Neuronal stem cell (in vitro differentiated cells): ENCODE measurements at regions not wholly inside any gene's neighbourhood (a gene's known extent, or its start where the extent isn't known, plus 50 kb on each side); places are given as distances from the start of the nearest gene placed in this dataset.

ENCODE experiments used
- DNase-seq: peaks from one replicate; pipeline ENCODE4 v3.0.0-alpha.2; 2013; ENCODE audit warnings: low spot score
- H2AFZ ChIP-seq: one replicate; pipeline ENCODE4 v1.6.1; 2013; ENCODE audit warnings: mild to moderate bottlenecking, low read length, inconsistent platforms
- H2AK5ac ChIP-seq: 2 replicates; pipeline ENCODE4 v1.6.1; 2013; ENCODE audit warnings: low read depth, mild to moderate bottlenecking, inconsistent platforms, low read length, moderate library complexity, mixed read lengths
- H2BK120ac ChIP-seq: 2 replicates; pipeline ENCODE4 v1.6.1; 2013; ENCODE audit warnings: low read depth, mild to moderate bottlenecking, inconsistent platforms, low read length, moderate library complexity, mixed read lengths
- H2BK12ac ChIP-seq: one replicate; pipeline ENCODE4 v1.6.1; 2013; ENCODE audit warnings: low read length, inconsistent platforms
- H2BK15ac ChIP-seq: 2 replicates; pipeline ENCODE4 v1.6.1; 2013; ENCODE audit warnings: mild to moderate bottlenecking, low read length, inconsistent platforms, mixed read lengths
- H2BK5ac ChIP-seq: one replicate; pipeline ENCODE4 v1.6.1; 2013; ENCODE audit warnings: inconsistent platforms, mild to moderate bottlenecking, low read length, moderate library complexity
- H3K14ac ChIP-seq: one replicate; pipeline ENCODE4 v1.6.1; 2013; ENCODE audit warnings: low read length, inconsistent platforms
- H3K18ac ChIP-seq: 2 replicates; pipeline ENCODE4 v1.6.1; 2013; ENCODE audit warnings: low read length, inconsistent platforms
- H3K23ac ChIP-seq: 2 replicates; pipeline ENCODE4 v1.6.1; 2013; ENCODE audit warnings: low read depth, mild to moderate bottlenecking, mixed read lengths, low read length, inconsistent platforms; ENCODE audit not compliant: poor library complexity
- H3K27ac ChIP-seq: replicated peaks from 3 replicates; pipeline ENCODE4 v1.5.1; 2013; ENCODE audit warnings: low read length, inconsistent platforms
- H3K27me3 ChIP-seq, 3 experiments: 2 replicates each; pipeline ENCODE4 v1.6.1; 2013; ENCODE audit warnings: low read length in 3 of 3, mild to moderate bottlenecking in 2 of 3, inconsistent platforms in 1 of 3, low read depth in 1 of 3, mixed read lengths in 1 of 3, moderate library complexity in 1 of 3; ENCODE audit not compliant: control insufficient read depth in 3 of 3, insufficient read depth in 3 of 3
- H3K36me3 ChIP-seq, 2 donors: replicated peaks in 1 of 2; 2 replicates each; pipeline ENCODE4 v1.6.1; 2013; ENCODE audit warnings: low read length in 2 of 2; ENCODE audit not compliant: control insufficient read depth in 2 of 2, insufficient read depth in 2 of 2
- H3K4ac ChIP-seq: 2 replicates; pipeline ENCODE4 v1.6.1; 2013; ENCODE audit warnings: inconsistent platforms, mild to moderate bottlenecking, low read length, moderate library complexity
- H3K4me1 ChIP-seq, 2 donors: 1 replicate in 1 of 2; 2 replicates in 1 of 2; pipeline ENCODE4 v1.6.1; 2013; ENCODE audit warnings: low read length in 2 of 2, low read depth in 1 of 2; ENCODE audit not compliant: control insufficient read depth in 2 of 2, insufficient read depth in 1 of 2
- H3K4me2 ChIP-seq: one replicate; pipeline ENCODE4 v1.6.1; 2013; ENCODE audit warnings: mild to moderate bottlenecking, low read length, inconsistent platforms; ENCODE audit not compliant: insufficient read depth, poor library complexity, severe bottlenecking
- H3K4me3 ChIP-seq, 2 donors: 2 replicates each; pipeline ENCODE4 v1.5.1; 2013; ENCODE audit warnings: low read length in 2 of 2, mild to moderate bottlenecking in 2 of 2, inconsistent platforms in 1 of 2, moderate library complexity in 1 of 2
- H3K79me1 ChIP-seq: one replicate; pipeline ENCODE4 v1.6.1; 2013; ENCODE audit warnings: low read depth, mild to moderate bottlenecking, inconsistent platforms, low read length, moderate library complexity
- H3K9ac ChIP-seq: one replicate; pipeline ENCODE4 v1.6.1; 2013; ENCODE audit warnings: mild to moderate bottlenecking, low read depth, low read length, inconsistent platforms; ENCODE audit not compliant: poor library complexity
- H3K9me3 ChIP-seq, 2 donors: replicated peaks in 1 of 2; 2 replicates each; pipeline versions ENCODE3 to v1.6.1; 2013; ENCODE audit warnings: low read length in 2 of 2, mild to moderate bottlenecking in 2 of 2, inconsistent platforms in 1 of 2, low read depth in 1 of 2, mixed read lengths in 1 of 2, moderate library complexity in 1 of 2; ENCODE audit not compliant: control insufficient read depth in 2 of 2, insufficient read depth in 1 of 2
- H4K8ac ChIP-seq: one replicate; pipeline ENCODE4 v1.6.1; 2013; ENCODE audit warnings: low read depth, mild to moderate bottlenecking, inconsistent platforms, low read length, moderate library complexity
- H4K91ac ChIP-seq: one replicate; pipeline ENCODE4 v1.6.1; 2013; ENCODE audit warnings: low read length, low read depth, mild to moderate bottlenecking, inconsistent platforms; ENCODE audit not compliant: poor library complexity
- WGBS, 2 donors: extraction: QIAGEN DNeasy Blood & Tissue Kit; methylation state at CpG; one replicate each; pipeline ENCODE4 v1.1.7; 2013; ENCODE audit warnings: missing lambda C conversion rate in 2 of 2, mixed read lengths in 1 of 2; ENCODE audit not compliant: insufficient read length in 2 of 2, insufficient replicate concordance in 1 of 2; ENCODE audit errors: extremely low coverage in 2 of 2; 5-methylcytosine and 5-hydroxymethylcytosine counted together

- Histone ChIP-seq H3K79me1 (no peaks in the 10 kb centered on the region), H3K36me3 (no peaks in the 10 kb centered on the region), H3K27me3 (peaks cover 0 to 24% (median 0%) of the 10 kb centered on the region in 3 experiments), H3K14ac (no peak overlapping the region), H3K4me1 (peaks cover 2 to 6% of the 10 kb centered on the region in 2 donors), H2BK120ac (no peak overlapping the region), H3K9ac (no peak overlapping the region), H3K27ac (no peak overlapping the region), H3K18ac (no peak overlapping the region), H2AK5ac (no peak overlapping the region), H3K9me3 (no peaks in the 10 kb centered on the region), H2BK15ac (no peak overlapping the region), H4K8ac (no peak overlapping the region), H2BK12ac (no peak overlapping the region), H3K4me2 (no peak overlapping the region), H4K91ac (no peak overlapping the region), H2BK5ac (no peak overlapping the region), H3K23ac (no peak overlapping the region), H3K4ac (no peak overlapping the region), H3K4me3 (no peak overlapping the region), H2AFZ (peak overlapping the region; percentile 12)
- WGBS, 2 donors, result no CpG with 5 or more reads among the region's 4 CpGs
- no peak for DNase-seq
These were observed 231.7 kb downstream of the VAPA start for GRCh38 chr18:10145546-10145945.

DNA sequence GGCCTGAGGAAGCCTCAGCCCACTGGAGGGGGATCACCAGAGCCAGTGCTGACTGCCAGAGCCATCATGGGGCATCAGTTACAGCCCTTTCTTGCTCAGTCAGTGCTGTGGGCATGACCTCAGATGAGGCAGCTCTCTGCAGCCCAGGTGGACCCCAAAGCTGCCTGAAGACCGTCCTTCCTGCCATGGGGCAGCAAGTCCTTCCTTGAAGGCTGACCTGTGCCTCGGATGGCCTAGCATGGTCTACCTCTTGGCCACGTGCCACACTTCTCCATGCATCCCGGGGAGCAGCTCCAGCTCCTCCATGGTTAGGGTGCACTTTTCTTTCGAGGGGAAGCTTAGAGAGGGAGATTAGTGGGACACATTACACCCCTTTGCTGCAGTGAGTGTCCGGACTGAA lies 233.4 kb downstream of the VAPA start:
- DNase-seq, result no peak

GRCh38 chr18:10147752-10148151 lies 233.9 kb downstream of the VAPA start:
- Histone ChIP-seq H3K4ac (no peak overlapping the region), H3K4me2 (no peak overlapping the region), H2BK120ac (no peak overlapping the region), H2BK5ac (no peak overlapping the region), H3K18ac (no peak overlapping the region), H3K27me3 (peaks cover 0 to 24% (median 0%) of the 10 kb centered on the region in 3 experiments), H2AK5ac (no peak overlapping the region), H4K8ac (no peak overlapping the region), H3K27ac (no peak overlapping the region), H3K4me3 (no peak overlapping the region), H2AFZ (no peak overlapping the region), H3K14ac (peak overlapping the region; percentile 14), H3K9me3 (no peaks in the 10 kb centered on the region), H3K79me1 (no peaks in the 10 kb centered on the region), H3K36me3 (no peaks in the 10 kb centered on the region), H3K9ac (no peak overlapping the region), H4K91ac (no peak overlapping the region), H3K23ac (no peak overlapping the region), H2BK12ac (no peak overlapping the region), H2BK15ac (no peak overlapping the region), H3K4me1 (peaks cover 0 to 2% of the 10 kb centered on the region in 2 donors)
- no CpG with 5 or more reads among the region's 7 CpGs for WGBS, 2 donors
- DNase-seq, result no peak

More for the DNA sequence above, 233.4 kb downstream of the VAPA start:
- H3K27ac ChIP-seq, result no peak overlapping the region
- H3K9me3 ChIP-seq, result no peaks in the 10 kb centered on the region
- no peak overlapping the region for H4K91ac ChIP-seq
- H3K18ac ChIP-seq, result no peak overlapping the region
- no peak overlapping the region for H2BK15ac ChIP-seq
- H2BK5ac ChIP-seq, result no peak overlapping the region
- H2AFZ ChIP-seq, result no peak overlapping the region
- H3K4ac ChIP-seq, result no peak overlapping the region
- no peaks in the 10 kb centered on the region for H3K79me1 ChIP-seq
- no CpG with 5 or more reads among the region's 6 CpGs for WGBS, 2 donors
- no peaks in the 10 kb centered on the region for H3K36me3 ChIP-seq
- no peak overlapping the region for H3K9ac ChIP-seq
- H3K4me1 ChIP-seq, result peaks cover 0 to 2% of the 10 kb centered on the region in 2 donors
- no peak overlapping the region for H4K8ac ChIP-seq
- no peak overlapping the region for H3K4me3 ChIP-seq
- no peak overlapping the region for H2BK12ac ChIP-seq
- no peak overlapping the region for H3K14ac ChIP-seq
- H3K4me2 ChIP-seq, result no peak overlapping the region
- H3K27me3 ChIP-seq, result peaks cover 0 to 24% (median 0%) of the 10 kb centered on the region in 3 experiments
- H2AK5ac ChIP-seq, result no peak overlapping the region
- H3K23ac ChIP-seq, result no peak overlapping the region
- no peak overlapping the region for H2BK120ac ChIP-seq

GRCh38 chr18:10148189-10148929 lies 234.5 kb downstream of the VAPA start:
- no peak overlapping the region for H2AK5ac ChIP-seq
- no peak overlapping the region for H3K27ac ChIP-seq
- no peak overlapping the region for H4K91ac ChIP-seq
- H2BK120ac ChIP-seq, result no peak overlapping the region
- no peak overlapping the region for H2BK15ac ChIP-seq
- no peak for DNase-seq
- H3K4me3 ChIP-seq, result no peak overlapping the region
- H3K27me3 ChIP-seq, result peaks cover 0 to 24% (median 0%) of the 10 kb centered on the region in 3 experiments
- no peak overlapping the region for H3K9ac ChIP-seq
- H3K4me1 ChIP-seq, result peaks cover 0 to 2% of the 10 kb centered on the region in 2 donors
- H2AFZ ChIP-seq, result no peak overlapping the region
- no peak overlapping the region for H3K4ac ChIP-seq
- no peaks in the 10 kb centered on the region for H3K9me3 ChIP-seq
- WGBS, 2 donors, result no CpG with 5 or more reads among the region's 8 CpGs
- no peaks in the 10 kb centered on the region for H3K36me3 ChIP-seq
- H3K18ac ChIP-seq, result no peak overlapping the region
- H3K14ac ChIP-seq, result no peak overlapping the region
- no peak overlapping the region for H3K23ac ChIP-seq
- H3K4me2 ChIP-seq, result no peak overlapping the region
- H2BK5ac ChIP-seq, result no peak overlapping the region
- H4K8ac ChIP-seq, result no peak overlapping the region
- no peak overlapping the region for H2BK12ac ChIP-seq
- no peaks in the 10 kb centered on the region for H3K79me1 ChIP-seq
